Astrocyte of the cerebellum (primary cell): ENCODE measurements at regions not wholly inside any gene's neighbourhood (a gene's known extent, or its start where the extent isn't known, plus 50 kb on each side); places are given as distances from the start of the nearest gene placed in this dataset.

Experiments
- DNase-seq: peaks from one replicate; pipeline ENCODE4 v3.0.0-alpha.2; 2011; ENCODE audit warnings: low read depth
- H3K4me3 ChIP-seq: 2 replicates; pipeline ENCODE4 v1.5.1; 2011; ENCODE audit warnings: mild to moderate bottlenecking, low read depth, low read length, moderate library complexity
- CTCF ChIP-seq: IDR thresholded peaks from 2 replicates; pipeline ENCODE4 v1.5.1; 2012; ENCODE audit warnings: low read length, low read depth, moderate library complexity, mild to moderate bottlenecking; ENCODE audit errors: missing control alignments
- in situ Hi-C: cut with HindIII; loops from 2 replicates; pipeline ENCODE4 v1.10.0; 2017; ENCODE audit warnings: low sequenced_read_pairs

- in situ Hi-C loops, result loop anchor here (25.0 kb wide), 1 partner anchor 294 kb away; no protein-coding TSS in a partner anchor
- no peak for DNase-seq
- no peak for TF ChIP-seq CTCF
- H3K4me3 ChIP-seq, result no peak overlapping the region
These were observed 70.9 kb upstream of the PLPPR4 start for GRCh38 chr1:99193431-99193830.

- no peak overlapping the region for H3K4me3 ChIP-seq
- no peak for DNase-seq
- TF ChIP-seq CTCF, result no peak
- in situ Hi-C loops, result loop anchor here (25.0 kb wide), 1 partner anchor 289 kb away; no protein-coding TSS in a partner anchor
These were observed 65.9 kb upstream of the PLPPR4 start for GRCh38 chr1:99198393-99198792.

GRCh38 chr1:99207216-99207615 is 57.1 kb upstream of the PLPPR4 start:
- in situ Hi-C loops, result no loop called here
- no peak for TF ChIP-seq CTCF
- H3K4me3 ChIP-seq, result no peak overlapping the region
- no peak for DNase-seq
